Naive B cell (primary cell): ENCODE measurements at regions not wholly inside any gene's neighbourhood (a gene's known extent, or its start where the extent isn't known, plus 50 kb on each side); places are given as distances from the start of the nearest gene placed in this dataset.
A peak's percentile ranks its signal among the peaks of the same experiment; 100 is the strongest.

Source experiments
- ATAC-seq, 2 donors: fragments of 150-1000 bp; cut with Tn5 transposase; 2 replicates each; pipeline ENCODE4 v1.10.0; 2021; ENCODE audit warnings: low read depth in 2 of 2, mild to moderate bottlenecking in 2 of 2, moderate library complexity in 2 of 2
- DNase-seq: peaks from one replicate; pipeline ENCODE4 v3.0.0; 2022
- H3K27ac Mint-ChIP-seq, 6 donors: one replicate each; pipeline ENCODE4 v1.8.0; 2020 to 2022; ENCODE audit warnings: mild to moderate bottlenecking in 6 of 6, mixed read lengths in 6 of 6, moderate library complexity in 5 of 6, inconsistent platforms in 2 of 6
- H3K27me3 Mint-ChIP-seq, 3 donors: one replicate each; pipeline ENCODE4 v1.8.0; 2021 to 2022; ENCODE audit warnings: mixed read lengths in 3 of 3, mild to moderate bottlenecking in 1 of 3
- H3K36me3 Mint-ChIP-seq, 2 donors: one replicate each; pipeline ENCODE4 v1.8.0; 2020 to 2022; ENCODE audit warnings: mixed read lengths in 2 of 2, inconsistent platforms in 1 of 2, mild to moderate bottlenecking in 1 of 2
- H3K4me1 Mint-ChIP-seq, 3 donors: one replicate each; pipeline ENCODE4 v1.8.0; 2020 to 2022; ENCODE audit warnings: mixed read lengths in 3 of 3, inconsistent platforms in 1 of 3, mild to moderate bottlenecking in 1 of 3, moderate library complexity in 1 of 3
- H3K4me3 Mint-ChIP-seq, 8 donors: one replicate each; pipeline ENCODE4 v1.8.0; 2020 to 2022; ENCODE audit warnings: mild to moderate bottlenecking in 8 of 8, mixed read lengths in 8 of 8, moderate library complexity in 8 of 8, inconsistent platforms in 2 of 8
- H3K9me3 Mint-ChIP-seq, 7 donors: one replicate each; pipeline ENCODE4 v1.8.0; 2020 to 2022; ENCODE audit warnings: mixed read lengths in 7 of 7, mild to moderate bottlenecking in 5 of 7, inconsistent platforms in 2 of 7, moderate library complexity in 1 of 7

GRCh38 chr14:49240383-49240782 lies 345.8 kb downstream of the RPS29 start:
- DNase-seq, result no peak
- ATAC-seq, result no peak
- peaks cover 12 to 46% (median 30%) of the 10 kb centered on the region in 7 donors for H3K9me3 Mint-ChIP-seq
- no peak overlapping the region for H3K4me3 Mint-ChIP-seq
- no peaks in the 10 kb centered on the region for H3K4me1 Mint-ChIP-seq
- peaks cover 0 to 7% (median 5%) of the 10 kb centered on the region in 3 donors for H3K27me3 Mint-ChIP-seq
- H3K27ac Mint-ChIP-seq, result no peak overlapping the region
- peaks cover 0 to 9% of the 10 kb centered on the region in 2 donors for H3K36me3 Mint-ChIP-seq

GRCh38 chr14:49228552-49228951 lies 357.6 kb downstream of the RPS29 start:
- peaks cover 0 to 6% (median 0%) of the 10 kb centered on the region in 7 donors for H3K9me3 Mint-ChIP-seq
- H3K27ac Mint-ChIP-seq, result no peak overlapping the region
- ATAC-seq (no peak), DNase-seq (no peak)
- no peak overlapping the region for H3K4me3 Mint-ChIP-seq
- no peaks in the 10 kb centered on the region for H3K27me3 Mint-ChIP-seq
- H3K36me3 Mint-ChIP-seq, result no peaks in the 10 kb centered on the region
- H3K4me1 Mint-ChIP-seq, result no peaks in the 10 kb centered on the region

DNA sequence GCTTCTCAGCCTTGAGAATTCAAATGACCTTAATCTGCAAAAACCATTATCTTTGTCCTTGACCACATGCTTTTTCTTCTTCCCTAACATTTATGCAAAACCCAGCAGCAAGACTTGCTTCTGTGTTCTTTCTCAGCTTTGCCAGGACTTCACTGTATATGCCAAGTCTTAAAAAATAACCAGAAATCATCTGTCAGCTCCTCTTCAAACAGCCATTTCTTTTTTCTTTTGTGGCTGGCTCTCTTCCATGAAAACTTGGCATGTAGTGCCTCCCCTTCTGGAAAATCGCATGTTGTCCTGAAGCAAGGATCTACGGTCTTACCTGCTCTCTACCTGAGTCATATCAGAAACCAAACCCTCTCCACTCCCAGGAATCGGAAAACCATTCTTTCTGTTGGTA lies 364.9 kb downstream of the RPS29 start:
- H3K9me3 Mint-ChIP-seq, result no peaks in the 10 kb centered on the region
- DNase-seq, result no peak
- H3K27ac Mint-ChIP-seq, result no peak overlapping the region
- no peaks in the 10 kb centered on the region for H3K4me1 Mint-ChIP-seq
- H3K4me3 Mint-ChIP-seq, result no peak overlapping the region
- H3K36me3 Mint-ChIP-seq, result no peaks in the 10 kb centered on the region
- no peak for ATAC-seq
- H3K27me3 Mint-ChIP-seq, result peaks cover 0 to 9% (median 0%) of the 10 kb centered on the region in 3 donors

GRCh38 chr14:49220492-49220891 lies 365.7 kb downstream of the RPS29 start:
- Mint-ChIP-seq H3K4me3 (no peak overlapping the region), H3K9me3 (no peaks in the 10 kb centered on the region), H3K4me1 (no peaks in the 10 kb centered on the region), H3K36me3 (no peaks in the 10 kb centered on the region), H3K27ac (no peak overlapping the region), H3K27me3 (peaks cover 0 to 9% (median 0%) of the 10 kb centered on the region in 3 donors)
- DNase-seq (no peak), ATAC-seq (no peak)

DNA sequence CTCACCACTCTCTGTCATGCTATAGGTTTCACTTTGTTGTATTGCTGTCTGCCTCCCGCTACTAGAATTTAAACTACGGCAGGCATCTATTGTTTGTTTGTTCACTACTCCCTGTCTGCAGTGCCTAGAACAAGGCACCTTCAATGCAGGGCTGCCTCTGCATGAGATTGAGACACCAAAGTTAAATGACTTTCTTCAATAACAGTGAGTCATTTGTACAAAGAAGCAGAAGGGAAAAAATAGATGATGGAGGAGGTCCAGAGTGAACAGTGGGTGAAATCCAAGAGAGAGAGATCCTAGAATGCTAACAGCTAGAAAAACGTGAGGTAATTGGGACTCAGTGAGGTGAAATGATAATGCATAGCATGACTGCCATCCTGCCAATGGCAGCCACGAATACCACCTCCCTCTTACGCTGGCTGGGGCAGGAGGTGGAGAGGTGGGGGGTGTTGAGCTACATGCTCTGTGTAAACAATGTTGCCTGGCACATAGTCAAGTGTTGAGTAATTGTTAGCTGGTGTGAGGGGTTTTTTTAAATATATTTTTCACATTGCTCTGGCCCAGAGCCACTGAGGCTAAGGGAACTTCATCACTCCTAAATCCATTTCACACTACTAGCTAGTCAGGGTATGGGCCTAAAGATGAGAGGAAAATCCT lies 367.6 kb downstream of the RPS29 start:
- no peak for DNase-seq
- Mint-ChIP-seq H3K27ac (no peak overlapping the region), H3K4me3 (no peak overlapping the region), H3K27me3 (peaks cover 0 to 13% (median 0%) of the 10 kb centered on the region in 3 donors), H3K4me1 (no peaks in the 10 kb centered on the region), H3K36me3 (no peaks in the 10 kb centered on the region), H3K9me3 (no peaks in the 10 kb centered on the region)
- ATAC-seq, result no peak

DNA sequence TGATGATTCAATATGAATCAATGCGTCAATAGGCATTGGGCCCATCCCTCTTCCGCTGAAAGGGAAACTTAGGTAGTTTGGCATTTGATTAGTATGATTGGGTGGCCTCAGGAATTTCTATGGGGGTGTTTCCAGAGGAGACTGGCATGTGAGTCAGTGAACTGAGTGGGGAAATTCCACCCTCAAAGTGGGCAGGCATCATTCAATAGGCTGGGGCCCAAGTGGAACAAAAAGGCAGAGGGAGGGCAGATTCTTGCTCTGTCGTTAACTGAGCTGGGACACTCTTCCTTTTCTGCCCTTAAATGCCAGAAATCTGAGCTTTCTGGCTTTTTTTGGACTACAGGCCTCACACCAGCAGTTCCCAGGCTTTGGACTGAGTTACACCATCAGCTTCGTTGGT lies 373.5 kb downstream of the RPS29 start:
- DNase-seq (no peak), ATAC-seq (no peak)
- H3K27me3 Mint-ChIP-seq, result peaks cover 0 to 4% (median 4%) of the 10 kb centered on the region in 3 donors
- no peak overlapping the region for H3K27ac Mint-ChIP-seq
- H3K4me3 Mint-ChIP-seq, result no peak overlapping the region
- H3K36me3 Mint-ChIP-seq, result no peaks in the 10 kb centered on the region
- H3K4me1 Mint-ChIP-seq, result no peaks in the 10 kb centered on the region
- no peaks in the 10 kb centered on the region for H3K9me3 Mint-ChIP-seq

DNA sequence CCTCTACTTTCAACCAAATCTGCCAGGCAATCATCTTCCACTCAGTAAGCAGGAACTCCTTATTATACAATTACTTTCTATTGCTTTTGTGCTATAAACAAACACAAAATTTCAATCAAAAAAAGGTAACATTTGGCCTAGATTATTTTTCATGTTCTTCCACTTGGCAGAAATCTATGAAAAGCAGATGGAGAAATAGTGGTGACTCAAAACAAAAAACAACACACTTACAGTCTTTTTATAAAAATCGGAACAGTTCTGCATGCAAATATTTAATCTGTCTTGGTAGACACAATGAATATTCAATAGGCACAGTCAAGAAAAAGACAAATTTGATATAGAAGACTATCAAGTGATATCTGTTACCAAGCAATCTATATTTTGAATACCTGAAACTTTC lies 376.8 kb downstream of the RPS29 start:
- Mint-ChIP-seq H3K4me1 (no peaks in the 10 kb centered on the region), H3K4me3 (no peak overlapping the region), H3K27ac (no peak overlapping the region), H3K27me3 (peaks cover 0 to 10% (median 4%) of the 10 kb centered on the region in 3 donors), H3K36me3 (no peaks in the 10 kb centered on the region), H3K9me3 (no peaks in the 10 kb centered on the region)
- ATAC-seq, result no peak
- DNase-seq, result no peak

GRCh38 chr14:49206828-49207227 lies 379.4 kb downstream of the RPS29 start:
- no peak overlapping the region for H3K4me3 Mint-ChIP-seq
- no peaks in the 10 kb centered on the region for H3K36me3 Mint-ChIP-seq
- peaks cover 0 to 19% (median 4%) of the 10 kb centered on the region in 3 donors for H3K27me3 Mint-ChIP-seq
- no peaks in the 10 kb centered on the region for H3K9me3 Mint-ChIP-seq
- DNase-seq (no peak), ATAC-seq (no peak)
- H3K4me1 Mint-ChIP-seq, result no peaks in the 10 kb centered on the region
- no peak overlapping the region for H3K27ac Mint-ChIP-seq

DNA sequence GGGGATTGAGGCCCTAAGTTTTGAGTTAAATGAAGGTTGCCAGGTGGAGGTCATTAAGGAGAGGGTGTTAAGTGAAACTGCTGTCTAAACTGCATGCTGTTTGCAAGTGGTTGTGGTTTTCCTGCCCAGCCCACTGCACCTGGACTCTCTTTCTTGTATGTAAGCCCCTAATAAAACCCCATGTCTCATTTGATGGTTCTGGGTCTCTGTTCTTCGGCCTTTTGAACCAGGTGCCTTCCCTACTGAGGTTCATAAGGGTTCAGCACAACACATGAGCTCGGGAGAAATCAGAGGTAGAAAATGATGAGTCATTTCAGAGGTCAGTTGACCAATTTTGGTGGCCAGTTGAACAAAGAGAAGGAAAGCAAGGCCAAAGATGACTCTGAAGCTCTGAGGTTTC lies 382.5 kb downstream of the RPS29 start:
- Mint-ChIP-seq H3K36me3 (no peaks in the 10 kb centered on the region), H3K4me3 (no peak overlapping the region), H3K27ac (no peak overlapping the region), H3K9me3 (no peaks in the 10 kb centered on the region), H3K4me1 (no peaks in the 10 kb centered on the region), H3K27me3 (peaks cover 0 to 27% (median 5%) of the 10 kb centered on the region in 3 donors)
- DNase-seq, result no peak
- ATAC-seq, result no peak

DNA sequence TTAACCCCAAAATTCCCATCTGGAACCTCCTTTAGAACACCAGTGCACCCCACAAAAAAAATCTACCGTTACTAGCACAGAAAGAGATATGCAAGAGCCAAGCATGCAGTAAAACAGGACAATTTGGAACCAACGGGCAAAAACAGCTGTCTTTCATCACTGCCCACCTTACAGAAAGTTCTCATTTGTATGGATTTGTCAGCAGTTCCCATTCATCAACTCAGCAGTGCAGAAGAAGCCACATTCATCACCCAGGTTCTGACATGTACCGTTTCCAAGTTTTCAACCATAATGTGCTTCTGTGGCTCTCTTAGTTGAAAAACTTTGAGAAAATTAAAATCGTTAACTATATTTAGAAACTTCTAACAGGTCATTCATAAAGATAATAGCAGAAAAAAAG lies 387.0 kb downstream of the RPS29 start:
- DNase-seq, result no peak
- ATAC-seq, result no peak
- Mint-ChIP-seq H3K4me3 (peak overlapping the region in 1 of 8 donors; percentile 10), H3K9me3 (no peaks in the 10 kb centered on the region), H3K4me1 (peaks cover 0 to 5% (median 3%) of the 10 kb centered on the region in 3 donors), H3K27me3 (peaks cover 0 to 21% (median 11%) of the 10 kb centered on the region in 3 donors), H3K27ac (no peak overlapping the region), H3K36me3 (no peaks in the 10 kb centered on the region)

- Mint-ChIP-seq H3K9me3 (peaks cover 0 to 2% (median 0%) of the 10 kb centered on the region in 7 donors), H3K36me3 (no peaks in the 10 kb centered on the region), H3K4me3 (no peak overlapping the region), H3K27me3 (peaks cover 0 to 12% (median 11%) of the 10 kb centered on the region in 3 donors), H3K27ac (no peak overlapping the region), H3K4me1 (peaks cover 10 to 20% (median 14%) of the 10 kb centered on the region in 3 donors)
- ATAC-seq (no peak), DNase-seq (no peak)
These were observed 389.9 kb downstream of the RPS29 start for GRCh38 chr14:49196327-49196726.

DNA sequence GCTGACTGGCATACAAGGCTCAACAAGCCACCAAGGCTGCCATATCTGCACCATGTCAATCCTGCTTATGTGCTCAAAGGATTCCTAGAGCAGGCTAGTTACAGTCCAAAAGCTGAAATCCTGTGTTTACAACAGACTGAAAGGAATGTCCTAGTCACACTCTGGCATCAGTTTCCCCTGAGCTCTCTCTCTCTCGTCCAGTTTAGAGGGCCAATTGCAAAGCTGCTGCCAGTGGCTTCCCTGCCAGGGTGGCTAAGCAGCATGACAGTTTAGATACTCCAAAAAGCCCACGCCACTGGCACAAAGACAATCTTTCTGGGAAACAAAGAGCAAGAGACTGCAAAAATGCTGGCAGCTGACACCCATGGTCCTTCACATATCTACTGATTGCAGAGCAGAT lies 392.1 kb downstream of the RPS29 start:
- Mint-ChIP-seq H3K4me3 (peak overlapping the region in 2 of 8 donors; percentile 7 to 8), H3K36me3 (no peaks in the 10 kb centered on the region), H3K9me3 (peaks cover 0 to 2% (median 0%) of the 10 kb centered on the region in 7 donors), H3K4me1 (peaks cover 10 to 20% (median 14%) of the 10 kb centered on the region in 3 donors), H3K27me3 (peaks cover 4 to 15% (median 10%) of the 10 kb centered on the region in 3 donors), H3K27ac (peak overlapping the region in 3 of 6 donors; percentile 5 to 67 (median 40))
- DNase-seq (no peak), ATAC-seq (no peak)

GRCh38 chr14:49193332-49194065 lies 392.7 kb downstream of the RPS29 start:
- peak overlapping the region in 4 of 6 donors; percentile 39 to 68 (median 58) for H3K27ac Mint-ChIP-seq
- peaks cover 0 to 2% (median 0%) of the 10 kb centered on the region in 7 donors for H3K9me3 Mint-ChIP-seq
- no peaks in the 10 kb centered on the region for H3K36me3 Mint-ChIP-seq
- H3K4me1 Mint-ChIP-seq, result peaks cover 10 to 20% (median 14%) of the 10 kb centered on the region in 3 donors
- H3K27me3 Mint-ChIP-seq, result peaks cover 4 to 21% (median 14%) of the 10 kb centered on the region in 3 donors
- peak; percentile 91 to 92 for ATAC-seq
- DNase-seq, result peak; percentile 34
- H3K4me3 Mint-ChIP-seq, result peak overlapping the region in 1 of 8 donors; percentile 5

DNA sequence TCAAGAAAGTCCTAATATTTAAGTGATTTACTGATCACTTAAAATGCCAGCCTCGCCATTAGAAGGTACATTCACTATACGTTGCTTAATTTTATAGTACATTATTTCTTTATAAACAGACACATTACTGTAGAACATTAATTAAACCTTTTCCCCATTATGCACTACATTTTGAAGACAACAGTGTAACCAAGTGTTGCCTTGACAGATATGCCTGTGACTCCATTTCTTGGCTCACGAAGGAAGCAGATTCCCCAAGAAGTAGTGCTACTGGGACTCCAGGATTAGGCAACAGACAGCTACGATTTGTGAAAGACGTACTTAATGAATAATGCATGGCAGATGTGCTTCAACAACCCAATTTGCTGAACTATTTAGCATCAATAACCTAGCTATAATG lies 394.8 kb downstream of the RPS29 start:
- ATAC-seq (no peak), DNase-seq (no peak)
- Mint-ChIP-seq H3K4me3 (no peak overlapping the region), H3K9me3 (peaks cover 0 to 2% (median 0%) of the 10 kb centered on the region in 7 donors), H3K36me3 (no peaks in the 10 kb centered on the region), H3K27ac (no peak overlapping the region), H3K27me3 (peaks cover 0 to 15% (median 14%) of the 10 kb centered on the region in 3 donors), H3K4me1 (peaks cover 10 to 20% (median 14%) of the 10 kb centered on the region in 3 donors)
